WTC11 (cell line): ENCODE measurements at regions not wholly inside any gene's neighbourhood (a gene's known extent, or its start where the extent isn't known, plus 50 kb on each side); places are given as distances from the start of the nearest gene placed in this dataset.

Experiments used
- IRF2 ChIP-seq: sonication (generic); formaldehyde crosslinking; IDR thresholded peaks from 2 replicates; pipeline ENCODE4 v1.8.0; 2022; ENCODE audit warnings: low read depth, missing genetic modification reagents, borderline replicate concordance
- MXD4 ChIP-seq: fragments of 250-450 bp; sonication (Bioruptor Pico); IDR thresholded peaks from 2 replicates; pipeline ENCODE4 v1.8.0; 2021; ENCODE audit warnings: mild to moderate bottlenecking, moderate library complexity, borderline replicate concordance
- ZNF317 ChIP-seq: sonication (generic); formaldehyde crosslinking; IDR thresholded peaks from 2 replicates; pipeline ENCODE4 v1.8.1; 2023; ENCODE audit warnings: low read depth, mild to moderate bottlenecking, moderate library complexity, missing genetic modification reagents, borderline replicate concordance
- ZNF423 ChIP-seq: fragments of 250-450 bp; sonication (Bioruptor Pico); IDR thresholded peaks from 2 replicates; pipeline ENCODE4 v2.1.2; 2022; ENCODE audit warnings: mild to moderate bottlenecking, moderate library complexity
- TF ChIP-seq, protein P1 (sequence below): sonication (generic); formaldehyde crosslinking; IDR thresholded peaks from 2 replicates; pipeline ENCODE4 v1.8.0; 2022; ENCODE audit warnings: mild to moderate bottlenecking, missing genetic modification reagents
- TF ChIP-seq, protein P2 (sequence below): fragments of 250-450 bp; sonication (Bioruptor Pico); IDR thresholded peaks from 2 replicates; pipeline ENCODE4 v1.9.0; 2021; ENCODE audit warnings: mild to moderate bottlenecking
- TF ChIP-seq, protein P3 (sequence below): sonication (generic); formaldehyde crosslinking; IDR thresholded peaks from 2 replicates; pipeline ENCODE4 v1.8.1; 2023; ENCODE audit warnings: mild to moderate bottlenecking, missing genetic modification reagents, borderline replicate concordance
- TF ChIP-seq, protein P4 (sequence below): sonication (generic); formaldehyde crosslinking; IDR thresholded peaks from 2 replicates; pipeline ENCODE4 v1.8.0; 2023; ENCODE audit warnings: mild to moderate bottlenecking, missing genetic modification reagents
- TF ChIP-seq, protein P5 (sequence below): sonication (generic); formaldehyde crosslinking; IDR thresholded peaks from 2 replicates; pipeline ENCODE4 v1.8.1; 2022; ENCODE audit warnings: low read depth, mild to moderate bottlenecking, moderate library complexity, missing genetic modification reagents, borderline replicate concordance
- TF ChIP-seq, protein P6 (sequence below): fragments of 250-450 bp; sonication (Bioruptor Pico); conservative IDR thresholded peaks from 2 replicates; pipeline ENCODE4 v1.9.0; 2021; ENCODE audit warnings: mild to moderate bottlenecking
- TF ChIP-seq, protein P7 (sequence below): sonication (generic); formaldehyde crosslinking; IDR thresholded peaks from 2 replicates; pipeline ENCODE4 v1.8.1; 2023; ENCODE audit warnings: mild to moderate bottlenecking, moderate library complexity, missing genetic modification reagents
- TF ChIP-seq, protein P8 (sequence below): sonication (generic); formaldehyde crosslinking; IDR thresholded peaks from 2 replicates; pipeline ENCODE4 v1.8.0; 2022; ENCODE audit warnings: mild to moderate bottlenecking, missing genetic modification reagents

DNA sequence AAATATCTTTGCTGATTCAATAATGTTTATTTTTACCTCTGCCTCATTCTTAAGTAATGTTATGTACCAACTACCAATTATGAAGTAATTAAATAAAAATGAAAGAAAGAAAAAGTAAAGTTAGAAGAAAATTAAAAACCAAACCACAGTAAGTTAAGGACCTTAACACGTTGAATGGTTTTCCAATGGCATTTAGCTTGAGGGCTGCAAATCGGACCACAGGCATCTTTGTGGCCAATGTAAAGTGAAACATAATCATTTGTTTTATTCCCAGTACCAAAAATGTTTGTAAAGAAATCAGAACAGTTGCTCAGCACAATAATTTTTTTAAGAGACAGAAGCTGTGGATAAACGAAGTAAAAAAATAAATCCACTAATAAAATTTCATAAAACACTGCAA, 1455.5 kb upstream of the ZEB2 start (continued):
- TF ChIP-seq, protein P1, sequence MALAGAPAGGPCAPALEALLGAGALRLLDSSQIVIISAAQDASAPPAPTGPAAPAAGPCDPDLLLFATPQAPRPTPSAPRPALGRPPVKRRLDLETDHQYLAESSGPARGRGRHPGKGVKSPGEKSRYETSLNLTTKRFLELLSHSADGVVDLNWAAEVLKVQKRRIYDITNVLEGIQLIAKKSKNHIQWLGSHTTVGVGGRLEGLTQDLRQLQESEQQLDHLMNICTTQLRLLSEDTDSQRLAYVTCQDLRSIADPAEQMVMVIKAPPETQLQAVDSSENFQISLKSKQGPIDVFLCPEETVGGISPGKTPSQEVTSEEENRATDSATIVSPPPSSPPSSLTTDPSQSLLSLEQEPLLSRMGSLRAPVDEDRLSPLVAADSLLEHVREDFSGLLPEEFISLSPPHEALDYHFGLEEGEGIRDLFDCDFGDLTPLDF (CRISPR knock-in tag): no peak
- TF ChIP-seq, protein P2, sequence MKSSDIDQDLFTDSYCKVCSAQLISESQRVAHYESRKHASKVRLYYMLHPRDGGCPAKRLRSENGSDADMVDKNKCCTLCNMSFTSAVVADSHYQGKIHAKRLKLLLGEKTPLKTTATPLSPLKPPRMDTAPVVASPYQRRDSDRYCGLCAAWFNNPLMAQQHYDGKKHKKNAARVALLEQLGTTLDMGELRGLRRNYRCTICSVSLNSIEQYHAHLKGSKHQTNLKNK: no peak
- no peak for TF ChIP-seq IRF2
- TF ChIP-seq, protein P3, sequence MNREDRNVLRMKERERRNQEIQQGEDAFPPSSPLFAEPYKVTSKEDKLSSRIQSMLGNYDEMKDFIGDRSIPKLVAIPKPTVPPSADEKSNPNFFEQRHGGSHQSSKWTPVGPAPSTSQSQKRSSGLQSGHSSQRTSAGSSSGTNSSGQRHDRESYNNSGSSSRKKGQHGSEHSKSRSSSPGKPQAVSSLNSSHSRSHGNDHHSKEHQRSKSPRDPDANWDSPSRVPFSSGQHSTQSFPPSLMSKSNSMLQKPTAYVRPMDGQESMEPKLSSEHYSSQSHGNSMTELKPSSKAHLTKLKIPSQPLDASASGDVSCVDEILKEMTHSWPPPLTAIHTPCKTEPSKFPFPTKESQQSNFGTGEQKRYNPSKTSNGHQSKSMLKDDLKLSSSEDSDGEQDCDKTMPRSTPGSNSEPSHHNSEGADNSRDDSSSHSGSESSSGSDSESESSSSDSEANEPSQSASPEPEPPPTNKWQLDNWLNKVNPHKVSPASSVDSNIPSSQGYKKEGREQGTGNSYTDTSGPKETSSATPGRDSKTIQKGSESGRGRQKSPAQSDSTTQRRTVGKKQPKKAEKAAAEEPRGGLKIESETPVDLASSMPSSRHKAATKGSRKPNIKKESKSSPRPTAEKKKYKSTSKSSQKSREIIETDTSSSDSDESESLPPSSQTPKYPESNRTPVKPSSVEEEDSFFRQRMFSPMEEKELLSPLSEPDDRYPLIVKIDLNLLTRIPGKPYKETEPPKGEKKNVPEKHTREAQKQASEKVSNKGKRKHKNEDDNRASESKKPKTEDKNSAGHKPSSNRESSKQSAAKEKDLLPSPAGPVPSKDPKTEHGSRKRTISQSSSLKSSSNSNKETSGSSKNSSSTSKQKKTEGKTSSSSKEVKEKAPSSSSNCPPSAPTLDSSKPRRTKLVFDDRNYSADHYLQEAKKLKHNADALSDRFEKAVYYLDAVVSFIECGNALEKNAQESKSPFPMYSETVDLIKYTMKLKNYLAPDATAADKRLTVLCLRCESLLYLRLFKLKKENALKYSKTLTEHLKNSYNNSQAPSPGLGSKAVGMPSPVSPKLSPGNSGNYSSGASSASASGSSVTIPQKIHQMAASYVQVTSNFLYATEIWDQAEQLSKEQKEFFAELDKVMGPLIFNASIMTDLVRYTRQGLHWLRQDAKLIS (CRISPR knock-in tag): no peak
- TF ChIP-seq, protein P4, sequence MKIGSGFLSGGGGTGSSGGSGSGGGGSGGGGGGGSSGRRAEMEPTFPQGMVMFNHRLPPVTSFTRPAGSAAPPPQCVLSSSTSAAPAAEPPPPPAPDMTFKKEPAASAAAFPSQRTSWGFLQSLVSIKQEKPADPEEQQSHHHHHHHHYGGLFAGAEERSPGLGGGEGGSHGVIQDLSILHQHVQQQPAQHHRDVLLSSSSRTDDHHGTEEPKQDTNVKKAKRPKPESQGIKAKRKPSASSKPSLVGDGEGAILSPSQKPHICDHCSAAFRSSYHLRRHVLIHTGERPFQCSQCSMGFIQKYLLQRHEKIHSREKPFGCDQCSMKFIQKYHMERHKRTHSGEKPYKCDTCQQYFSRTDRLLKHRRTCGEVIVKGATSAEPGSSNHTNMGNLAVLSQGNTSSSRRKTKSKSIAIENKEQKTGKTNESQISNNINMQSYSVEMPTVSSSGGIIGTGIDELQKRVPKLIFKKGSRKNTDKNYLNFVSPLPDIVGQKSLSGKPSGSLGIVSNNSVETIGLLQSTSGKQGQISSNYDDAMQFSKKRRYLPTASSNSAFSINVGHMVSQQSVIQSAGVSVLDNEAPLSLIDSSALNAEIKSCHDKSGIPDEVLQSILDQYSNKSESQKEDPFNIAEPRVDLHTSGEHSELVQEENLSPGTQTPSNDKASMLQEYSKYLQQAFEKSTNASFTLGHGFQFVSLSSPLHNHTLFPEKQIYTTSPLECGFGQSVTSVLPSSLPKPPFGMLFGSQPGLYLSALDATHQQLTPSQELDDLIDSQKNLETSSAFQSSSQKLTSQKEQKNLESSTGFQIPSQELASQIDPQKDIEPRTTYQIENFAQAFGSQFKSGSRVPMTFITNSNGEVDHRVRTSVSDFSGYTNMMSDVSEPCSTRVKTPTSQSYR (CRISPR knock-in tag): no peak
- TF ChIP-seq, protein P5, sequence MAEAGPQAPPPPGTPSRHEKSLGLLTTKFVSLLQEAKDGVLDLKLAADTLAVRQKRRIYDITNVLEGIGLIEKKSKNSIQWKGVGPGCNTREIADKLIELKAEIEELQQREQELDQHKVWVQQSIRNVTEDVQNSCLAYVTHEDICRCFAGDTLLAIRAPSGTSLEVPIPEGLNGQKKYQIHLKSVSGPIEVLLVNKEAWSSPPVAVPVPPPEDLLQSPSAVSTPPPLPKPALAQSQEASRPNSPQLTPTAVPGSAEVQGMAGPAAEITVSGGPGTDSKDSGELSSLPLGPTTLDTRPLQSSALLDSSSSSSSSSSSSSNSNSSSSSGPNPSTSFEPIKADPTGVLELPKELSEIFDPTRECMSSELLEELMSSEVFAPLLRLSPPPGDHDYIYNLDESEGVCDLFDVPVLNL (CRISPR knock-in tag): no peak
- TF ChIP-seq ZNF317 (CRISPR knock-in tag): no peak
- TF ChIP-seq, protein P6, sequence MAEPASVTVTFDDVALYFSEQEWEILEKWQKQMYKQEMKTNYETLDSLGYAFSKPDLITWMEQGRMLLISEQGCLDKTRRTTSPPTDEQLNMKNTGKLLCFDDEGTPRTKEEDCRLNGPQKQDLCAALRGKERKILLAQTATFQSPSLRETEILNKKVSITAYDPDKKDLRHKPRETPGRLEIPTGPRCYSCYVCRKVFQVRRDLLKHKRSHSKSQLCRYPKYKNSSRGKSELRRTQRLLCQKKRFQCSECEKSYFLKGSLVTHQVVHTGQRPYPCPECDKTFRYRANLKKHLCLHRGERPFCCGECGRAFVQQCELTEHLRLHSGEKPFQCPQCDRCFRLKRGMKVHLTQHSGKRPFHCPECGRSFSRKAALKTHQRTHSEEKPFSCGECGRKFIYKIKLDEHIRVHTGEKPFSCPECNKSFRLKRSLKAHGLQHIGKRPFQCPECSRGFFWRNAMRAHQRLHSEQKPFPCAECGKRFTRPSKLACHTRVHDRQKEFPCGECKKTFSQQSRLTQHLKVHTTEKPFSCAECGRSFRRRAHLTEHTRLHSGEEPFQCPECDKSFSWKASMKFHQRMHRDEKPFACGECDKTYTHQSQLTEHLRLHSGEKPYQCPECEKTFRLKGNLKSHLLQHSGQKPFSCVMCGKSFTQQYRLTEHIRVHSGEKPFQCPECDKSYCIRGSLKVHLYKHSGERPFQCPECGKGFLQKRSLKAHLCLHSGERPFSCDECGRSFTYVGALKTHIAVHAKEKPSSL (CRISPR knock-in tag): no peak
- TF ChIP-seq, protein P7, sequence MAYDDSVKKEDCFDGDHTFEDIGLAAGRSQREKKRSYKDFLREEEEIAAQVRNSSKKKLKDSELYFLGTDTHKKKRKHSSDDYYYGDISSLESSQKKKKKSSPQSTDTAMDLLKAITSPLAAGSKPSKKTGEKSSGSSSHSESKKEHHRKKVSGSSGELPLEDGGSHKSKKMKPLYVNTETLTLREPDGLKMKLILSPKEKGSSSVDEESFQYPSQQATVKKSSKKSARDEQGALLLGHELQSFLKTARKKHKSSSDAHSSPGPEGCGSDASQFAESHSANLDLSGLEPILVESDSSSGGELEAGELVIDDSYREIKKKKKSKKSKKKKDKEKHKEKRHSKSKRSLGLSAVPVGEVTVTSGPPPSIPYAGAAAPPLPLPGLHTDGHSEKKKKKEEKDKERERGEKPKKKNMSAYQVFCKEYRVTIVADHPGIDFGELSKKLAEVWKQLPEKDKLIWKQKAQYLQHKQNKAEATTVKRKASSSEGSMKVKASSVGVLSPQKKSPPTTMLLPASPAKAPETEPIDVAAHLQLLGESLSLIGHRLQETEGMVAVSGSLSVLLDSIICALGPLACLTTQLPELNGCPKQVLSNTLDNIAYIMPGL (CRISPR knock-in tag): no peak
- TF ChIP-seq ZNF423: no peak
- no peak for TF ChIP-seq MXD4 (CRISPR knock-in tag)
- TF ChIP-seq, protein P8, sequence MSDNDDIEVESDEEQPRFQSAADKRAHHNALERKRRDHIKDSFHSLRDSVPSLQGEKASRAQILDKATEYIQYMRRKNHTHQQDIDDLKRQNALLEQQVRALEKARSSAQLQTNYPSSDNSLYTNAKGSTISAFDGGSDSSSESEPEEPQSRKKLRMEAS (CRISPR knock-in tag): no peak
